Tibial nerve (tissue), 4 donors: ENCODE measurements at regions not wholly inside any gene's neighbourhood (a gene's known extent, or its start where the extent isn't known, plus 50 kb on each side); places are given as distances from the start of the nearest gene placed in this dataset.
"Not testable (repeated sequence)": the region's sequence is repeated elsewhere in the genome, so short reads cannot be mapped to it uniquely, and the experiment has no call there.

ENCODE experiments used
- DNase-seq, 2 donors: peaks; one replicate each; pipeline ENCODE4 v3.0.0-alpha.2; 2019; ENCODE audit warnings: low spot score in 2 of 2
- H3K27ac ChIP-seq, 4 donors: fragments of 200-600 bp; sonication (generic) in 3 of 4; one replicate each; pipeline ENCODE4 v1.5.1; 2017 to 2019; ENCODE audit warnings: mild to moderate bottlenecking in 1 of 4
- H3K27me3 ChIP-seq, 2 donors: fragments of 200-600 bp; sonication (generic) in 1 of 2; one replicate each; pipeline versions ENCODE4 v1.5.1 to v1.6.0; 2017 to 2019
- H3K36me3 ChIP-seq, 3 donors: fragments of 200-600 bp; sonication (generic); one replicate each; pipeline ENCODE4 v1.5.1; 2018 to 2019
- H3K4me1 ChIP-seq, 4 donors: fragments of 200-600 bp; sonication (generic) in 3 of 4; one replicate each; pipeline ENCODE4 v1.5.1; 2017 to 2019
- H3K4me3 ChIP-seq, 4 donors: fragments of 200-600 bp; sonication (generic) in 3 of 4; one replicate each; pipeline ENCODE4 v1.5.1; 2017 to 2019; ENCODE audit warnings: mild to moderate bottlenecking in 1 of 4, moderate library complexity in 1 of 4
- H3K9me3 ChIP-seq, 4 donors: fragments of 200-600 bp; sonication (generic) in 3 of 4; one replicate each; pipeline ENCODE4 v1.5.1; 2017 to 2019
- CTCF ChIP-seq, 5 experiments: fragments of 200-600 bp in 3 of 5; fragments of 450-650 bp in 2 of 5; sonication (generic) in 3 of 5; IDR thresholded peaks; one replicate each; pipeline ENCODE4 v1.5.1; 2016 to 2019; ENCODE audit warnings: antibody characterized with exemption in 5 of 5, mild to moderate bottlenecking in 3 of 5, moderate library complexity in 2 of 5
- EP300 ChIP-seq, 2 donors: sonication (generic); formaldehyde crosslinking; IDR thresholded peaks; one replicate each; pipeline ENCODE4 v1.6.1; 2017; ENCODE audit warnings: antibody characterized with exemption in 2 of 2, mild to moderate bottlenecking in 1 of 2
- POLR2A ChIP-seq, 2 donors: fragments of 450-650 bp; IDR thresholded peaks; one replicate each; pipeline ENCODE4 v1.6.1; 2017; ENCODE audit warnings: antibody characterized with exemption in 2 of 2, mild to moderate bottlenecking in 2 of 2, moderate library complexity in 2 of 2
- WGBS, 2 donors: methylation state at CpG; one replicate each; pipeline ENCODE4 v1.1.5; 2018; 5-methylcytosine and 5-hydroxymethylcytosine counted together

DNA sequence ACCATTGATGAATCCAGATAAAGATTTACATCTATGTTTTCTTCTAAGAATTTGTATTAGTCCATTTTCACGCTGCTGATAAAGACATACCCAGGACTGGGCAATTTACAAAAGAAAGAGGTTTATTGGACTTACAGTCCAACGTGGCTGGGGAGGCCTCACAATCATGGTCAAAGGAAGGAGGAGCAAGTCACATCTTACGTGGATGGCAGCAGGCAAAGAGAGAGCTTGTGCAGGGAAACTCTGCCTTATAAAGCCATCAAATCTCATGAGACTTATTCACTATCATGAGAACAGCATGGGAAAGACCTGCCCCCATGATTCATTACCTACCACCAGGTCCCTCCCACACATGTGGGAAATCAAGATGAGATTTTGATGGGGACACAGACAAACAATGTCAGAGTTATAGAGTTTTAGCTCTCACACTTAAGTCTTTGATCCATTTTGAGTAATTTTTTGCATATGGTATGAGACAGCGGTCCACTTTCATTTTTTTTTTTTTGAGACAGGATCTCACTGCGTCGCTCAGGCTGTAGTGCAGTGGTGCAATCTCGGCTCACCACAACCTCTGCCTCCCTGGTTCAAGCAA is 53.5 kb upstream of the JADE2 start:
- H3K9me3 ChIP-seq, H3K36me3 ChIP-seq, H3K4me3 ChIP-seq, DNase-seq, H3K27me3 ChIP-seq, H3K27ac ChIP-seq: not testable (repeated sequence)
- H3K4me1 ChIP-seq: peaks cover 0 to 15% (median 4%) of the 10 kb centered on the region in 4 donors
- 80 to 84% methylated on average over 7 of the region's 7 CpGs for WGBS, 2 donors

GRCh38 chr5:134468921-134469400 is 56.5 kb upstream of the JADE2 start:
- H3K4me3 ChIP-seq: no peak overlapping the region
- no peak for TF ChIP-seq EP300 (IDR thresholded peaks at IDR 0.05)
- no peak for TF ChIP-seq CTCF (IDR thresholded peaks at IDR 0.05)
- no peak for TF ChIP-seq POLR2A (IDR thresholded peaks at IDR 0.05)
- no peaks in the 10 kb centered on the region for H3K36me3 ChIP-seq
- H3K27me3 ChIP-seq: no peaks in the 10 kb centered on the region
- H3K4me1 ChIP-seq: peaks cover 0 to 34% (median 15%) of the 10 kb centered on the region in 4 donors
- 60 to 67% methylated on average over 3 of the region's 3 CpGs for WGBS, 2 donors
- peaks cover 0 to 2% (median 0%) of the 10 kb centered on the region in 4 donors for H3K9me3 ChIP-seq
- no peak for DNase-seq
- H3K27ac ChIP-seq: no peak overlapping the region

GRCh38 chr5:134467231-134467630 is 55.5 kb upstream of the CDKN2AIPNL start:
- TF ChIP-seq POLR2A (IDR thresholded peaks at IDR 0.05) (no peak), EP300 (IDR thresholded peaks at IDR 0.05) (no peak), CTCF (IDR thresholded peaks at IDR 0.05) (no peak)
- WGBS, 2 donors: 83 to 90% methylated on average over 6 of the region's 6 CpGs
- no peaks in the 10 kb centered on the region for H3K27me3 ChIP-seq
- H3K4me1 ChIP-seq: peaks cover 0 to 38% (median 15%) of the 10 kb centered on the region in 4 donors
- DNase-seq: no peak
- H3K4me3 ChIP-seq: peak overlapping the region in 3 of 4 donors; percentile 38 to 57 (median 44)
- no peaks in the 10 kb centered on the region for H3K9me3 ChIP-seq
- H3K36me3 ChIP-seq: no peaks in the 10 kb centered on the region
- peak overlapping the region; percentile 90 to 99 (median 96) for H3K27ac ChIP-seq

GRCh38 chr5:134466241-134467069 is 54.8 kb upstream of the CDKN2AIPNL start:
- H3K27me3 ChIP-seq: no peaks in the 10 kb centered on the region
- no peaks in the 10 kb centered on the region for H3K36me3 ChIP-seq
- TF ChIP-seq POLR2A (IDR thresholded peaks at IDR 0.05) (peak in 1 of 2 donors; percentile 15), EP300 (IDR thresholded peaks at IDR 0.05) (peak; percentile 93 to 94), CTCF (IDR thresholded peaks at IDR 0.05) (peak in 1 of 5 experiments; percentile 52)
- WGBS, 2 donors: 3% methylated on average over 19 to 26 of the region's 26 CpGs
- peak overlapping the region; percentile 90 to 99 (median 96) for H3K27ac ChIP-seq
- peak overlapping the region; percentile 38 to 59 (median 50) for H3K4me3 ChIP-seq
- H3K4me1 ChIP-seq: peaks cover 0 to 38% (median 15%) of the 10 kb centered on the region in 4 donors
- H3K9me3 ChIP-seq: no peaks in the 10 kb centered on the region
- peak; percentile 99 for DNase-seq

DNA sequence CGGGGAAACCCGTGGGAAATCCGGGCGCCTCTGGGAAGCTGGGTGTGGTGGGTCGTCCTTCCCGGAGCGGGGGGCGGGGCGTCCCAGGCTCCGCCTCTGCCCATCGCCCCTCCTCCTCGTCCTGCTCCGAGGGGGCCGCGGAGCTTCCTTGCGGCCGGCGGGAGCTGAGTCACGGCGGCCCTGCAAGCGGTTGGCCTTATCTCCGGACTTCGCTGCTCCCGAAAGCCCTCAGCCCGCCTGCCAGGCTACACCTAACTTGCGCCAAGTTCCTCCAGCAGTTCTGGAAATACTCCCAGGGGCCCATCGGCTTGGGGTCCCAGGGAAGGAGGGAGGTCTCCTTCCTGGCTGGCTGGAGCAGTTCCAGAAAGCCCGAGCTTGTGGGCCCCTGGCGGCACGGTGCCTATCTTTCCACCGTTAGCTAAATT is 54.1 kb upstream of the CDKN2AIPNL start:
- Histone ChIP-seq H3K27me3 (no peaks in the 10 kb centered on the region), H3K4me3 (peak overlapping the region; percentile 38 to 59 (median 50)), H3K36me3 (no peaks in the 10 kb centered on the region), H3K27ac (peak overlapping the region; percentile 90 to 99 (median 96)), H3K4me1 (peaks cover 0 to 38% (median 15%) of the 10 kb centered on the region in 4 donors), H3K9me3 (no peaks in the 10 kb centered on the region)
- 0% methylated on average over 16 to 28 of the region's 31 CpGs for WGBS, 2 donors
- TF ChIP-seq CTCF (IDR thresholded peaks at IDR 0.05) (no peak), EP300 (IDR thresholded peaks at IDR 0.05) (peak in 1 of 2 donors; percentile 77), POLR2A (IDR thresholded peaks at IDR 0.05) (peak in 1 of 2 donors; percentile 75)
- peak; percentile 83 to 85 for DNase-seq
